Psoas muscle (tissue), 7 donors: ENCODE measurements at regions not wholly inside any gene's neighbourhood (a gene's known extent, or its start where the extent isn't known, plus 50 kb on each side); places are given as distances from the start of the nearest gene placed in this dataset.

Experiments
- ATAC-seq, 4 donors: fragments of 200-7000 bp; cut with Tn5 transposase; one replicate each; pipeline ENCODE4 v1.9.1; 2020; ENCODE audit warnings: moderate library complexity in 3 of 4, mild to moderate bottlenecking in 2 of 4
- DNase-seq, 2 donors: peaks; one replicate each; pipeline ENCODE4 v3.0.0-alpha.2; 2020
- H3K27ac ChIP-seq: fragments of 200-600 bp; one replicate; pipeline ENCODE4 v1.8.0; 2022
- H3K27me3 ChIP-seq, 3 donors: fragments of 200-600 bp in 1 of 3; one replicate each; pipeline versions ENCODE4 v1.6.1 to v1.8.0; 2013 to 2022; ENCODE audit warnings: low read length in 2 of 3, mild to moderate bottlenecking in 2 of 3, moderate library complexity in 1 of 3; ENCODE audit not compliant: insufficient read depth in 3 of 3
- H3K36me3 ChIP-seq, 2 donors: fragments of 200-600 bp in 1 of 2; one replicate each; pipeline versions ENCODE4 v1.6.1 to v1.8.0; 2013 to 2022; ENCODE audit warnings: low read depth in 1 of 2, mild to moderate bottlenecking in 1 of 2, moderate library complexity in 1 of 2; ENCODE audit not compliant: insufficient read depth in 1 of 2
- H3K4me1 ChIP-seq: fragments of 200-600 bp; one replicate; pipeline ENCODE4 v1.8.0; 2022
- H3K4me3 ChIP-seq: fragments of 200-600 bp; one replicate; pipeline ENCODE4 v1.8.0; 2022; ENCODE audit warnings: mild to moderate bottlenecking
- H3K9me3 ChIP-seq: fragments of 200-600 bp; one replicate; pipeline ENCODE4 v1.8.0; 2022
- CTCF ChIP-seq: fragments of 200-600 bp; IDR thresholded peaks from one replicate; pipeline ENCODE4 v1.8.0; 2022; ENCODE audit warnings: antibody characterized with exemption
- whole genome bisulfite sequencing, 3 donors: extraction: QIAGEN DNeasy Blood & Tissue Kit; methylation state at CpG; one replicate each; pipeline versions ENCODE4 v1.1.6 to v1.1.7; 2013; 5-methylcytosine and 5-hydroxymethylcytosine counted together
- intact Hi-C, 2 donors: fragments of 100-400 bp; cut with DNase I; formaldehyde crosslinking; loops; one replicate each; pipeline versions ENCODE4 v1.11.0 to v1.14.2; 2022
- donor health status: healthy with polysubstance abuse.
- donor health status: DM: no; HTN: no; CAD: no; lungs with moderate emphysema.
- donor health status: Bipolar disorder and iron deficiency.
- donor health status: healthy.
- donor health status: DM: yes; HTN: yes; CAD: no.
- donor health status: DM: no; HTN: no; CAD: no.
- donor health status: DM: yes; HTN: yes; CAD: no.

- H3K27me3 ChIP-seq = no peaks in the 10 kb centered on the region
- intact Hi-C loops = no loop called here
- DNase-seq (no peak), ATAC-seq (no peak)
- no peak overlapping the region for H3K4me3 ChIP-seq
- no peaks in the 10 kb centered on the region for H3K9me3 ChIP-seq
- peaks cover 9% of the 10 kb centered on the region for H3K4me1 ChIP-seq
- WGBS, 3 donors = 81 to 92% (median 86%) methylated on average over 4 of the region's 4 CpGs
- no peak for TF ChIP-seq CTCF
- no peak overlapping the region for H3K27ac ChIP-seq
- H3K36me3 ChIP-seq = no peaks in the 10 kb centered on the region
Measured at GRCh38 chr3:139769796-139770195, 92.0 kb upstream of the NMNAT3 start.

GRCh38 chr3:139764936-139765335 is 87.2 kb upstream of the NMNAT3 start:
- Histone ChIP-seq H3K36me3 (no peaks in the 10 kb centered on the region), H3K4me3 (no peak overlapping the region), H3K27me3 (no peaks in the 10 kb centered on the region), H3K27ac (no peak overlapping the region), H3K9me3 (no peaks in the 10 kb centered on the region), H3K4me1 (no peaks in the 10 kb centered on the region)
- DNase-seq (no peak), ATAC-seq (no peak)
- 59 to 73% (median 71%) methylated on average over 3 of the region's 3 CpGs for WGBS, 3 donors
- intact Hi-C loops = no loop called here
- TF ChIP-seq CTCF = no peak

GRCh38 chr3:139764069-139764905 is 86.5 kb upstream of the NMNAT3 start:
- intact Hi-C loops = no loop called here
- 41 to 48% (median 42%) methylated on average over 7 of the region's 7 CpGs for WGBS, 3 donors
- no peaks in the 10 kb centered on the region for H3K9me3 ChIP-seq
- no peak overlapping the region for H3K4me3 ChIP-seq
- H3K36me3 ChIP-seq = no peaks in the 10 kb centered on the region
- no peak for ATAC-seq
- no peak overlapping the region for H3K27ac ChIP-seq
- no peak for DNase-seq
- no peaks in the 10 kb centered on the region for H3K27me3 ChIP-seq
- no peak for TF ChIP-seq CTCF
- no peaks in the 10 kb centered on the region for H3K4me1 ChIP-seq

- H3K27ac ChIP-seq = no peak overlapping the region
- no peak for DNase-seq
- 49 to 68% (median 52%) methylated on average over 9 of the region's 9 CpGs for WGBS, 3 donors
- intact Hi-C loops = no loop called here
- no peaks in the 10 kb centered on the region for H3K36me3 ChIP-seq
- H3K27me3 ChIP-seq = no peaks in the 10 kb centered on the region
- no peak overlapping the region for H3K4me3 ChIP-seq
- H3K9me3 ChIP-seq = no peaks in the 10 kb centered on the region
- H3K4me1 ChIP-seq = no peaks in the 10 kb centered on the region
- no peak for TF ChIP-seq CTCF
- ATAC-seq = no peak
Measured at GRCh38 chr3:139762302-139762701, 84.5 kb upstream of the NMNAT3 start.

GRCh38 chr3:139759470-139759869 is 81.7 kb upstream of the NMNAT3 start:
- no peaks in the 10 kb centered on the region for H3K36me3 ChIP-seq
- no peak overlapping the region for H3K27ac ChIP-seq
- H3K4me1 ChIP-seq = no peaks in the 10 kb centered on the region
- 35 to 67% (median 45%) methylated on average over 2 of the region's 2 CpGs for WGBS, 3 donors
- ATAC-seq (no peak), DNase-seq (no peak)
- no peak for TF ChIP-seq CTCF
- H3K9me3 ChIP-seq = no peaks in the 10 kb centered on the region
- H3K4me3 ChIP-seq = no peak overlapping the region
- intact Hi-C loops = no loop called here
- H3K27me3 ChIP-seq = no peaks in the 10 kb centered on the region
